Mucosa of descending colon (tissue), 3 donors: ENCODE measurements at regions not wholly inside any gene's neighbourhood (a gene's known extent, or its start where the extent isn't known, plus 50 kb on each side); places are given as distances from the start of the nearest gene placed in this dataset.

ENCODE experiments used
- ATAC-seq: fragments of 200-7000 bp; cut with Tn5 transposase; one replicate; pipeline ENCODE4 v1.9.1; 2020; ENCODE audit warnings: mild to moderate bottlenecking, moderate library complexity
- DNase-seq, 3 donors: peaks; one replicate each; pipeline ENCODE4 v3.0.0-alpha.2; 2020
- H3K36me3 ChIP-seq: fragments of 200-600 bp; one replicate; pipeline ENCODE4 v1.8.0; 2021; ENCODE audit warnings: low read depth, mild to moderate bottlenecking
- H3K4me1 ChIP-seq: fragments of 200-600 bp; one replicate; pipeline ENCODE4 v1.8.0; 2021; ENCODE audit warnings: low read depth, mild to moderate bottlenecking
- H3K4me3 ChIP-seq: fragments of 200-600 bp; one replicate; pipeline ENCODE4 v1.8.0; 2021; ENCODE audit warnings: mild to moderate bottlenecking
- H3K9me3 ChIP-seq: fragments of 200-600 bp; one replicate; pipeline ENCODE4 v1.8.0; 2021; ENCODE audit warnings: mild to moderate bottlenecking
- intact Hi-C, 2 donors: fragments of 100-400 bp; cut with DNase I in 1 of 2; cut with micrococcal nuclease in 1 of 2; formaldehyde crosslinking; loops; one replicate each; pipeline versions ENCODE4 v1.11.0 to v1.11.1; 2022; cut with DNase I, micrococcal nuclease
- TF ChIP-seq, protein P1 (sequence below): fragments of 200-600 bp; IDR thresholded peaks from one replicate; pipeline ENCODE4 v1.8.0; 2022; ENCODE audit warnings: antibody characterized with exemption, mild to moderate bottlenecking
- donor health status: DM: no; HTN: no; CAD: no; lungs with moderate emphysema.
- donor health status: DM: no; HTN: no; CAD: no.
- donor health status: DM: no; HTN: yes; CAD: no.

DNA sequence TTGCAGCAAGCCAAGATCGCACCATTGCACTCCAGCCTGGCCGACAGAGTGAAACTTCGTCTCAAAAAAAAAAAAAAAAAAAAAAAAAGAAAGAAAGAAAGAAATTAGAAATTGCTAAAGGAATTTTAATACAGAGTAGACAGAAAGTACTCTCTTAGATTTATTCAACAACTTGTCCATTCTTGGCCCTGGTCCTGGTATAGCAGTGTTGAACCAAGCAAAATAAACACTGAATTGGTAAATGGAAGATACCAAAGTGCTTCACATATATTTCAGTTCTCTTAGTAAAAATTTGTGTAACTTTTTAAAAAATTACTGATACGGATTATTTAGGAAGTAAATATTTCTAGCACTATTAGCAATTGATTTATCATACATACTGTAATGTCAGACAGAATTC is 165.9 kb upstream of the TLL1 start:
- TF ChIP-seq, protein P1, sequence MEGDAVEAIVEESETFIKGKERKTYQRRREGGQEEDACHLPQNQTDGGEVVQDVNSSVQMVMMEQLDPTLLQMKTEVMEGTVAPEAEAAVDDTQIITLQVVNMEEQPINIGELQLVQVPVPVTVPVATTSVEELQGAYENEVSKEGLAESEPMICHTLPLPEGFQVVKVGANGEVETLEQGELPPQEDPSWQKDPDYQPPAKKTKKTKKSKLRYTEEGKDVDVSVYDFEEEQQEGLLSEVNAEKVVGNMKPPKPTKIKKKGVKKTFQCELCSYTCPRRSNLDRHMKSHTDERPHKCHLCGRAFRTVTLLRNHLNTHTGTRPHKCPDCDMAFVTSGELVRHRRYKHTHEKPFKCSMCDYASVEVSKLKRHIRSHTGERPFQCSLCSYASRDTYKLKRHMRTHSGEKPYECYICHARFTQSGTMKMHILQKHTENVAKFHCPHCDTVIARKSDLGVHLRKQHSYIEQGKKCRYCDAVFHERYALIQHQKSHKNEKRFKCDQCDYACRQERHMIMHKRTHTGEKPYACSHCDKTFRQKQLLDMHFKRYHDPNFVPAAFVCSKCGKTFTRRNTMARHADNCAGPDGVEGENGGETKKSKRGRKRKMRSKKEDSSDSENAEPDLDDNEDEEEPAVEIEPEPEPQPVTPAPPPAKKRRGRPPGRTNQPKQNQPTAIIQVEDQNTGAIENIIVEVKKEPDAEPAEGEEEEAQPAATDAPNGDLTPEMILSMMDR = no peak
- Histone ChIP-seq H3K36me3 (no peaks in the 10 kb centered on the region), H3K4me3 (no peak overlapping the region), H3K4me1 (no peaks in the 10 kb centered on the region), H3K9me3 (no peaks in the 10 kb centered on the region)
- ATAC-seq (no peak), DNase-seq (no peak)
- intact Hi-C loops = no loop called here

DNA sequence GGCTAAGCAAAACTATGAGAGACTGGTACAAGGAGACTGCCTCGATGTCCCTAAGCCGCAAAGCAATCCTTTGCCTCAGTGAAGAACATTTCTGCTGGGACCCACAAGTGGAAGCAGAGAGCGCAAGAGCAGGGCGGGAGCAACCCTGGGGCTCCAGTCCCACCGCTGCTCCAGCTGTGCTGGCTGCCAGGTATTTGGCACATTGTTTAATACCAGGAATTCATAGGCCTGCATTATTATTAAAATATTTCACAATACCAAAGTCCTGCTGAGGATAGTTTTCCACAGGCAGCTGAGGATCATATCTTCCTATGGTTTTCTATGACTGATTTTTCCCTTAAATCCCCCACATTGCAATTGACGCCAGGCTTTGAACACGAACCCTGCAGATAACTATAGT is 163.5 kb upstream of the TLL1 start:
- no peak for ATAC-seq
- Histone ChIP-seq H3K9me3 (no peaks in the 10 kb centered on the region), H3K4me3 (no peak overlapping the region), H3K36me3 (no peaks in the 10 kb centered on the region), H3K4me1 (no peaks in the 10 kb centered on the region)
- TF ChIP-seq, protein P1 = no peak
- intact Hi-C loops = no loop called here
- DNase-seq = no peak

DNA sequence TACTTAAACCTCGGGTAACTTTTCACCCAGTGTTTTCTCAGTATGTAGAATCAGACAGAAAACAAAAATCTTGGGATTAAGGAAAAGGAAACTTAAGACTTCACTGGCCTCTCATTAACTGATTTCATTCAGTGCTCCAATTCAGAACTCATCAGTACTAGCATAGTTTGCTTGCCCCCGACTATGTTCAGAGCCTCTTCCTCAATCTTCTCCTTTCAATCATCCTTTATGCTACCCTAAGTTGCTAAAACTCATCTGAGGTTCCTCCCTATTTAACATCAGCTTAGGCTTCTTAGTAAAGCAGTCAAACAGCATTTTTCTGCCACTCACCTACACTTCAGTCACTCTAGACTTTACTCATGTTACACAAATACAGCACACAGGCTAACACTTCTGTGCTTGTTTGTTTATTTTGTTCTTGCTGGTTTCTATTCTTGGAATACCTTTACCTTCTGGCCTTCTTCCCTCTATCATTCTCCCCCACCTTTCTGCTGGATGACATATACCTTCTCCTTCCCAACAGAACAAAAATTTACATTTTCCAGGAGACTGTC is 163.0 kb upstream of the TLL1 start:
- TF ChIP-seq, protein P1 = no peak
- ATAC-seq = no peak
- intact Hi-C loops = no loop called here
- no peaks in the 10 kb centered on the region for H3K9me3 ChIP-seq
- no peaks in the 10 kb centered on the region for H3K4me1 ChIP-seq
- H3K4me3 ChIP-seq = no peak overlapping the region
- no peaks in the 10 kb centered on the region for H3K36me3 ChIP-seq
- DNase-seq = no peak

DNA sequence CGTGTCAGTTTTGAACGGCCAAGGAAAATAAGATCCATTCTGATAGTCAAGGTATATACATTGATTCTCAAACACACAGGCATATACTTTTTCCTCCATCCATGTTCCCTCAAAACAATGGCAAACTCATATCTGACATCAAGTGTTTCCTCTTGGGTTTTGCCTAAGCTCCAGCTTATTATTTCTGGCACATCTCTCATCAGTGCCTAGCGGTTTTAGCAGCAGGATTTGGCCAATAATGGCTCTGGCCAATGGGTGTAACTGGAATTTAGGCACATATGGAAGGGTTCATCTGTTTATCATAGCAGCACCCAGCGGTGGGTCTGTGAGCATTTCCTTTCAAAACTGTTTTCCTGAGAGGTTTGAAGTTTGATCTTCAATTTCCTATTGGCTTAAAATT is 161.6 kb upstream of the TLL1 start:
- H3K4me1 ChIP-seq = no peaks in the 10 kb centered on the region
- intact Hi-C loops = no loop called here
- ATAC-seq = no peak
- TF ChIP-seq, protein P1 = no peak
- DNase-seq = no peak
- no peak overlapping the region for H3K4me3 ChIP-seq
- no peaks in the 10 kb centered on the region for H3K9me3 ChIP-seq
- H3K36me3 ChIP-seq = no peaks in the 10 kb centered on the region

DNA sequence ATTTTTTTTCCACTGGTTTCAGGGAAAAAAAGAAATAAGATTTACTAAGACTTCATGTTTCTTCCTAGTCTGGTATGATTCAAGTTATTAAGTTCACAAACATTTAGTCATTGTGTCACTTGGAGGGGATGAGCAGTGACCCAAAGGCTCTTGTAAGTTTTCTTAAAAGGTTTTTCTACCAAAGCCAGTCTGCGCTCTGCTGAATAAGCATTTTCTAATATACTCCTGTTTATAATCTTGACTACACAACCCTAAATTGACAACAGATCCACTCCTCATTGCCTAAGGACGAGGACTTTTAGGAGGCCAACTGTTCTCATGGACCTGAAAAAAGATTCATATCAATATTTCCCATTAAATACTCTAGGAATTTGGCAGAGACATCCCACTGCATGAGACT is 161.1 kb upstream of the TLL1 start:
- TF ChIP-seq, protein P1 = no peak
- Histone ChIP-seq H3K36me3 (no peaks in the 10 kb centered on the region), H3K9me3 (no peaks in the 10 kb centered on the region), H3K4me3 (no peak overlapping the region), H3K4me1 (no peaks in the 10 kb centered on the region)
- ATAC-seq (no peak), DNase-seq (no peak)
- intact Hi-C loops = no loop called here

DNA sequence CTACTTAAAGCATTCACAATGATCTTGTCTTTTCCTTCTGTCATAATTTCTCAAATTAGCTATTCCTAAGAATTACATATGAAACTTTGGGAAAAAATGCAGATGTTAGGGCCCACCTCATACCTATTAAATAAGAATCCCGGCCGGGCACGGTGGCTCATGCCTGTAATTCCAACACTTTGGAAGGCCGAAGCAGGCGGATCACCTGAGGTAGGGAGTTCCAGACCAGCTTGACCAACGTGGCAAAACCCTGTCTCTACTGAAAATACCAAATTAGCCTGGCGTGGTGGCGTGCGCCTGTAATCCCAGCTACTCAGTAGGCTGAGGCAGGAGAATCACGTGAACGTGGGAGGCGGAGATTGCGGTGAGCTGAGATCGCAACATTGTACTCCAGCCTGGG is 158.4 kb upstream of the TLL1 start:
- Histone ChIP-seq H3K9me3 (no peaks in the 10 kb centered on the region), H3K4me3 (no peak overlapping the region), H3K36me3 (no peaks in the 10 kb centered on the region), H3K4me1 (no peaks in the 10 kb centered on the region)
- intact Hi-C loops = no loop called here
- TF ChIP-seq, protein P1 = no peak
- DNase-seq (no peak), ATAC-seq (no peak)
